GM12864 (cell line): ENCODE measurements at regions not wholly inside any gene's neighbourhood (a gene's known extent, or its start where the extent isn't known, plus 50 kb on each side); places are given as distances from the start of the nearest gene placed in this dataset.

Experiments used
- DNase-seq: peaks from one replicate; pipeline ENCODE4 v3.0.0-alpha.2; 2011; ENCODE audit warnings: low read depth
- H3K4me3 ChIP-seq: 2 replicates; pipeline ENCODE4 v1.5.1; 2011; ENCODE audit warnings: mild to moderate bottlenecking, low read depth, low read length, control low read depth
- CTCF ChIP-seq: IDR thresholded peaks from 2 replicates; pipeline ENCODE4 v1.5.1; 2011; ENCODE audit warnings: low read depth, mild to moderate bottlenecking, moderate library complexity, low read length, control low read depth, inconsistent platforms; ENCODE audit errors: missing control alignments

GRCh38 chr5:125699860-125700259, 723.3 kb upstream of the GRAMD2B start:
- DNase-seq, result no peak
- H3K4me3 ChIP-seq, result no peak overlapping the region
- no peak for TF ChIP-seq CTCF

DNA sequence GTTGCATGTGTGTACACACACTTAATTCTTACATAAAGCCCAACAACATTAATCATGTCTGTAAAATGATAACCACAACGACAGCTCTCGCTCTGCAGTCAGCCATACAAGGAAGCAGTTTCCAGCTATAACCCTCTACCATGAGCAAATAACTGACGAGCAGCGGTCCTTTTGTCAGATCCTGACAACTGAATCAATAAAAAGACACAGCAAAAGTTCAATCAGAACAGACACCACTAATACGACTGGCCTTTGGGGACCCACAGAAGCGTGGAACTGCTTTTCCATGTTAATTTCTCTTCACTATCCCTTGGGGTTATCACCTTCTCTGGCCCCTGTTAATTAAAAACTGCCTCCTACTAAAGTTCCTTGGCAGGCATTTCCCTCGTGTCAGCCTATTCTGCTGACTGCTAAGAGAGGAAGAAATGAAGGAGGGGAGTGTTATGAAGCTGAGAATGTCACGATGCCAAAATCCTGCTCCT, 722.8 kb upstream of the GRAMD2B start:
- H3K4me3 ChIP-seq, result no peak overlapping the region
- DNase-seq, result no peak
- TF ChIP-seq CTCF, result no peak

GRCh38 chr5:125703616-125704015, 719.6 kb upstream of the GRAMD2B start:
- no peak for DNase-seq
- no peak overlapping the region for H3K4me3 ChIP-seq
- TF ChIP-seq CTCF, result no peak

- no peak for TF ChIP-seq CTCF
- H3K4me3 ChIP-seq, result no peak overlapping the region
- DNase-seq, result no peak
Observed at GRCh38 chr5:125704888-125705287, 718.3 kb upstream of the GRAMD2B start.

DNA sequence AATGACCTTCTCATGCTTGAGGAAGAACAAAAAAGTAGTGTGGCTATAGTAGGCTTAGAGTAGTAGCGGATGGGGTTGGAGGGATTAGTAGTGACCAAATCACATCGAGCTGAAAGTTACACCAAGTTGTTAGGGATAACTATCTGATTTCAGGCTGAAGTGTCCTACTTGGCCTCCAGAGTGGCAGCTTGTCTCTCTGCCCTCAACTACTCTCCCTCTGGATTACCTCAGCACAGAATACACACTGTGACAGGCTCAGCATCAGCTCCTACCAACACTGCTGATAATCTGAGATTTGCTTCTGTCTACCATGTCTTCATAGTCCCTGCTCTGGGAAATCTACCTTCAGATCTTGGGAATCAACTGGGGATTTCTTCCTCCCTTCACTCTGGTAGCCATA, 714.6 kb upstream of the GRAMD2B start:
- TF ChIP-seq CTCF, result no peak
- DNase-seq, result no peak
- no peak overlapping the region for H3K4me3 ChIP-seq

- no peak for DNase-seq
- no peak for TF ChIP-seq CTCF
- no peak overlapping the region for H3K4me3 ChIP-seq
Observed at GRCh38 chr5:125710745-125711144, 712.5 kb upstream of the GRAMD2B start.

DNA sequence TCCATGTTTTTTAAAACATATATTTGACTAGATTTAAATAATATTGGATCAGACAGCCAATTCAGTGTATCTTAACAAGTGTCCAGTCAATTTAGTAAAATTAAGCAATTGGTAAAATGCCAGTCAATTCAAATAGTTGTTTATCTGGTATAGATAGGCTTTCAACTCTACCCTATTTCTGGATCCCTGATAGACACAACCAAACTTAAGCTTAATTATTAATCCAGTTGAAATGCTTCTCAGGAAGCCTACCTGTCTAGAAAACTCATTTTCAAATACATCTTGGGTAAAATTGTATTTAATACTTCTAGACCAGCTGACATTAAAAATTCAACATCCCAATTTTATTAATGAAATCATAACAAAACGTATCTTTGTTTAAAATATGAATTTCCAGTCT, 710.8 kb upstream of the GRAMD2B start:
- no peak for TF ChIP-seq CTCF
- DNase-seq, result no peak
- H3K4me3 ChIP-seq, result no peak overlapping the region
